ENCODE measurements at regions not wholly inside any gene's neighbourhood (a gene's known extent, or its start where the extent isn't known, plus 50 kb on each side); places are given as distances from the start of the nearest gene placed in this dataset.

GRCh38 chr19:28400953-28401671 lies 811.8 kb downstream of the UQCRFS1 start:
- Histone ChIP-seq H3K9me3 (replicated peaks; ENCODE audit: control insufficient read depth, insufficient read depth, low read length) (no peaks in the 10 kb centered on the region), H3K4me2 (ENCODE audit: insufficient read depth, low read length) (no peak overlapping the region), H3K27me3 (ENCODE audit: control insufficient read depth in 2 of 2, insufficient read depth in 2 of 2, low read length in 2 of 2) (no peaks in the 10 kb centered on the region), H3K27ac (ENCODE audit: insufficient read depth, low read depth, low read length) (no peak overlapping the region), H3K9me1 (replicated peaks; ENCODE audit: control insufficient read depth, extremely low read depth, insufficient read depth, low read length) (no peaks in the 10 kb centered on the region), H3K4me3 (replicated peaks in 1 of 3; ENCODE audit: insufficient read depth in 1 of 3, low read depth in 1 of 3, low read length in 3 of 3) (no peak overlapping the region), H3K4me1 (ENCODE audit: control insufficient read depth, extremely low read depth, insufficient read depth, low read length) (no peaks in the 10 kb centered on the region), H4K20me1 (replicated peaks; ENCODE audit: control insufficient read depth, extremely low read depth, insufficient read depth, low read length) (no peaks in the 10 kb centered on the region), H2AFZ (ENCODE audit: low read depth, low read length) (no peak overlapping the region), H3K79me2 (ENCODE audit: control insufficient read depth, insufficient read depth, low read length) (no peaks in the 10 kb centered on the region), H3K9ac (replicated peaks; ENCODE audit: extremely low read depth, insufficient read depth, low read length) (no peak overlapping the region), H3K36me3 (ENCODE audit: control insufficient read depth in 2 of 2, extremely low read depth in 1 of 2, insufficient read depth in 2 of 2, low read length in 2 of 2) (no peaks in the 10 kb centered on the region)
- POLR2A ChIA-PET = no interaction called here
- dilution Hi-C loops (cut with MboI; ENCODE audit: extremely low pct_ligation_motif_present, low sequenced_read_pairs) (no loop called here), intact Hi-C loops (cut with micrococcal nuclease) (no loop called here)
- CTCF ChIA-PET = no interaction called here
- DNase-seq (ENCODE audit: low read depth, low spot score) = no peak
- TF ChIP-seq POLR2AphosphoS5 (IDR thresholded peaks at IDR 0.05; ENCODE audit: insufficient read depth, low read depth, low read length) (no peak), GATA2 (IDR thresholded peaks at IDR 0.05; ENCODE audit: insufficient read depth, insufficient read length, low read depth, low read length) (no peak), FOS (IDR thresholded peaks at IDR 0.05; ENCODE audit: borderline replicate concordance, insufficient read depth, low read length) (no peak), EZH2 (IDR thresholded peaks at IDR 0.05; ENCODE audit: borderline replicate concordance, low read depth, low read length, severe bottlenecking) (no peak), CTCF (IDR thresholded peaks at IDR 0.05; ENCODE audit: extremely low read depth in 1 of 2, insufficient read depth in 1 of 2, low read depth in 1 of 2, low read length in 2 of 2) (no peak), POLR2A (IDR thresholded peaks at IDR 0.05; ENCODE audit: low read depth, low read length) (no peak), MYC (IDR thresholded peaks at IDR 0.05; ENCODE audit: low read depth, low read length) (no peak), JUN (IDR thresholded peaks at IDR 0.05; ENCODE audit: borderline replicate concordance, insufficient read depth, insufficient read length, low read depth) (no peak), MAX (IDR thresholded peaks at IDR 0.05; ENCODE audit: insufficient read depth, insufficient read length) (no peak)
- no TSS peak for BruUV-seq (replicated peaks)
- FAIRE-seq = no peak

Measured in endothelial cell of umbilical vein (primary cell).